Right hindlimb (tissue), 1 donor: ENCODE measurements at regions not wholly inside any gene's neighbourhood (a gene's known extent, or its start where the extent isn't known, plus 50 kb on each side); places are given as distances from the start of the nearest gene placed in this dataset.
A peak's percentile ranks its signal among the peaks of the same experiment; 100 is the strongest.
"Not testable (repeated sequence)": the region's sequence is repeated elsewhere in the genome, so short reads cannot be mapped to it uniquely, and the experiment has no call there.

Experiments used
- DNase-seq: peaks from one replicate; pipeline ENCODE4 v3.0.0-alpha.2; 2018

GRCh38 chr5:104016646-104017045 lies 454.1 kb upstream of the NUDT12 start:
- no peak for DNase-seq

GRCh38 chr5:104015765-104016164 lies 453.2 kb upstream of the NUDT12 start:
- DNase-seq: no peak

- DNase-seq: not testable (repeated sequence)
Measured at GRCh38 chr5:104002783-104003182, 440.2 kb upstream of the NUDT12 start.

- DNase-seq: no peak
Measured at GRCh38 chr5:104001136-104001535, 438.5 kb upstream of the NUDT12 start.

- DNase-seq: no peak
Measured at GRCh38 chr5:103993031-103993430, 430.4 kb upstream of the NUDT12 start.

GRCh38 chr5:103990064-103990463 lies 427.5 kb upstream of the NUDT12 start:
- no peak for DNase-seq

GRCh38 chr5:103981592-103981991 lies 419.0 kb upstream of the NUDT12 start:
- DNase-seq: no peak

- no peak for DNase-seq
Measured at GRCh38 chr5:103973669-103974068, 411.1 kb upstream of the NUDT12 start.

- not testable (repeated sequence) for DNase-seq
Measured at GRCh38 chr5:103966295-103966694, 403.7 kb upstream of the NUDT12 start.

- DNase-seq: no peak
Measured at GRCh38 chr5:103962023-103962422, 399.4 kb upstream of the NUDT12 start.

- no peak for DNase-seq
Measured at GRCh38 chr5:103953601-103954382, 391.2 kb upstream of the NUDT12 start.

- DNase-seq: no peak
Measured at GRCh38 chr5:103951776-103952175, 389.2 kb upstream of the NUDT12 start.

- DNase-seq: no peak
Measured at GRCh38 chr5:103943230-103943629, 380.6 kb upstream of the NUDT12 start.

- no peak for DNase-seq
Measured at GRCh38 chr5:103942587-103943186, 380.1 kb upstream of the NUDT12 start.

- no peak for DNase-seq
Measured at GRCh38 chr5:103941596-103941995, 379.0 kb upstream of the NUDT12 start.

- DNase-seq: peak; percentile 24
Measured at GRCh38 chr5:103938146-103938695, 375.6 kb upstream of the NUDT12 start.

GRCh38 chr5:103929338-103930013 lies 366.9 kb upstream of the NUDT12 start:
- DNase-seq: no peak

GRCh38 chr5:103927739-103928138 lies 365.1 kb upstream of the NUDT12 start:
- no peak for DNase-seq

GRCh38 chr5:103923616-103924168 lies 361.1 kb upstream of the NUDT12 start:
- no peak for DNase-seq

GRCh38 chr5:103919506-103919905 lies 356.9 kb upstream of the NUDT12 start:
- DNase-seq: no peak

GRCh38 chr5:103918668-103919367 lies 356.2 kb upstream of the NUDT12 start:
- no peak for DNase-seq

GRCh38 chr5:103915081-103915480 lies 352.5 kb upstream of the NUDT12 start:
- DNase-seq: no peak

GRCh38 chr5:103910786-103911185 lies 348.2 kb upstream of the NUDT12 start:
- DNase-seq: no peak
